Dermis blood vessel endothelial cell (primary cell): ENCODE measurements at regions not wholly inside any gene's neighbourhood (a gene's known extent, or its start where the extent isn't known, plus 50 kb on each side); places are given as distances from the start of the nearest gene placed in this dataset.

Experiments used
- DNase-seq: peaks from one replicate; pipeline ENCODE4 v3.0.0; 2010

GRCh38 chr11:127627629-127628457 lies 627.3 kb upstream of the KIRREL3 start:
- no peak for DNase-seq

- DNase-seq = no peak
Observed at GRCh38 chr11:127627204-127627603, 626.6 kb upstream of the KIRREL3 start.

GRCh38 chr11:127625402-127625801 lies 624.8 kb upstream of the KIRREL3 start:
- DNase-seq = no peak

- no peak for DNase-seq
Observed at GRCh38 chr11:127624306-127624856, 623.8 kb upstream of the KIRREL3 start.

- no peak for DNase-seq
Observed at GRCh38 chr11:127622686-127623085, 622.1 kb upstream of the KIRREL3 start.

- DNase-seq = no peak
Observed at GRCh38 chr11:127620671-127621070, 620.1 kb upstream of the KIRREL3 start.

GRCh38 chr11:127619946-127620345 lies 619.4 kb upstream of the KIRREL3 start:
- DNase-seq = no peak

GRCh38 chr11:127618721-127619120 lies 618.2 kb upstream of the KIRREL3 start:
- no peak for DNase-seq

- no peak for DNase-seq
Observed at GRCh38 chr11:127616158-127616557, 615.6 kb upstream of the KIRREL3 start.

- no peak for DNase-seq
Observed at GRCh38 chr11:127612607-127613006, 612.0 kb upstream of the KIRREL3 start.

GRCh38 chr11:127609025-127609773 lies 608.6 kb upstream of the KIRREL3 start:
- no peak for DNase-seq

- DNase-seq = no peak
Observed at GRCh38 chr11:127607487-127608085, 607.0 kb upstream of the KIRREL3 start.

GRCh38 chr11:127601578-127601977 lies 601.0 kb upstream of the KIRREL3 start:
- DNase-seq = no peak

GRCh38 chr11:127600674-127601073 lies 600.1 kb upstream of the KIRREL3 start:
- DNase-seq = no peak

GRCh38 chr11:127598476-127598875 lies 597.9 kb upstream of the KIRREL3 start:
- no peak for DNase-seq

GRCh38 chr11:127596433-127596832 lies 595.9 kb upstream of the KIRREL3 start:
- no peak for DNase-seq

GRCh38 chr11:127592371-127592770 lies 591.8 kb upstream of the KIRREL3 start:
- DNase-seq = no peak

GRCh38 chr11:127590314-127590713 lies 589.7 kb upstream of the KIRREL3 start:
- DNase-seq = no peak

GRCh38 chr11:127588431-127588830 lies 587.9 kb upstream of the KIRREL3 start:
- no peak for DNase-seq

GRCh38 chr11:127587511-127587910 lies 586.9 kb upstream of the KIRREL3 start:
- DNase-seq = no peak

- no peak for DNase-seq
Observed at GRCh38 chr11:127576210-127576609, 575.6 kb upstream of the KIRREL3 start.

GRCh38 chr11:127574478-127574877 lies 573.9 kb upstream of the KIRREL3 start:
- no peak for DNase-seq

GRCh38 chr11:127568891-127569290 lies 568.3 kb upstream of the KIRREL3 start:
- no peak for DNase-seq
